K562 (cell line): ENCODE measurements at regions not wholly inside any gene's neighbourhood (a gene's known extent, or its start where the extent isn't known, plus 50 kb on each side); places are given as distances from the start of the nearest gene placed in this dataset.

Source experiments
- CC2D1A ChIP-seq: fragments of 450-650 bp; IDR thresholded peaks from 2 replicates; pipeline ENCODE4 v1.6.1; 2017; ENCODE audit warnings: mild to moderate bottlenecking
- HNRNPH1 ChIP-seq: fragments of 200-400 bp; formaldehyde crosslinking; optimal IDR thresholded peaks from 2 replicates; pipeline ENCODE3; 2017; ENCODE audit warnings: low read depth, mild to moderate bottlenecking, low read length, moderate library complexity
- NR4A1 ChIP-seq, 2 experiments: fragments of 250-450 bp in 1 of 2; fragments of 450-650 bp in 1 of 2; sonication (Bioruptor Pico) in 1 of 2; IDR thresholded peaks; 2 replicates each; pipeline versions ENCODE4 v1.4.0 to v1.6.1; 2016 to 2020; ENCODE audit warnings: mild to moderate bottlenecking in 2 of 2, missing compliant biosample characterization in 1 of 2, missing genetic modification characterization in 1 of 2, moderate library complexity in 1 of 2
- STAT5A ChIP-seq: IDR thresholded peaks from 2 replicates; pipeline ENCODE4 v1.6.1; 2012; ENCODE audit warnings: low read length, inconsistent platforms, borderline replicate concordance
- ZNF431 ChIP-seq: sonication (generic); formaldehyde crosslinking; IDR thresholded peaks from 2 replicates; pipeline ENCODE4 v1.8.0; 2022; ENCODE audit warnings: mild to moderate bottlenecking, missing genetic modification reagents
- TF ChIP-seq, protein P1 (sequence below): fragments of 450-650 bp; formaldehyde crosslinking; IDR thresholded peaks from 2 replicates; pipeline ENCODE4 v1.4.0; 2022; ENCODE audit warnings: missing genetic modification characterization

- no peak for TF ChIP-seq NR4A1 (CRISPR knock-in tag; IDR thresholded peaks at IDR 0.05)
- TF ChIP-seq NR4A1 (tag; IDR thresholded peaks at IDR 0.05), result no peak
- no peak for TF ChIP-seq ZNF431 (CRISPR knock-in tag)
- TF ChIP-seq CC2D1A, result no peak
- TF ChIP-seq, protein P1, sequence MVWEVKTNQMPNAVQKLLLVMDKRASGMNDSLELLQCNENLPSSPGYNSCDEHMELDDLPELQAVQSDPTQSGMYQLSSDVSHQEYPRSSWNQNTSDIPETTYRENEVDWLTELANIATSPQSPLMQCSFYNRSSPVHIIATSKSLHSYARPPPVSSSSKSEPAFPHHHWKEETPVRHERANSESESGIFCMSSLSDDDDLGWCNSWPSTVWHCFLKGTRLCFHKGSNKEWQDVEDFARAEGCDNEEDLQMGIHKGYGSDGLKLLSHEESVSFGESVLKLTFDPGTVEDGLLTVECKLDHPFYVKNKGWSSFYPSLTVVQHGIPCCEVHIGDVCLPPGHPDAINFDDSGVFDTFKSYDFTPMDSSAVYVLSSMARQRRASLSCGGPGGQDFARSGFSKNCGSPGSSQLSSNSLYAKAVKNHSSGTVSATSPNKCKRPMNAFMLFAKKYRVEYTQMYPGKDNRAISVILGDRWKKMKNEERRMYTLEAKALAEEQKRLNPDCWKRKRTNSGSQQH (CRISPR knock-in tag), result no peak
- TF ChIP-seq STAT5A, result no peak
- TF ChIP-seq HNRNPH1, result no peak
These were observed 51.0 kb upstream of the OSBPL3 start (continued) for GRCh38 chr7:25031007-25031406.
